Heart left ventricle (tissue), 16 donors: ENCODE measurements at regions not wholly inside any gene's neighbourhood (a gene's known extent, or its start where the extent isn't known, plus 50 kb on each side); places are given as distances from the start of the nearest gene placed in this dataset.

ENCODE experiments used
- ATAC-seq, 4 donors: fragments of 200-7000 bp; cut with Tn5 transposase; one replicate each; pipeline ENCODE4 v1.9.1; 2020 to 2022; ENCODE audit warnings: moderate library complexity in 4 of 4, mild to moderate bottlenecking in 3 of 4, moderate number of reproducible peaks in 1 of 4
- DNase-seq, 5 donors: peaks; one replicate each; pipeline ENCODE4 v3.0.0-alpha.2; 2020
- H3K27ac ChIP-seq, 12 donors: fragments of 200-600 bp; sonication (generic) in 4 of 12; one replicate each; pipeline versions ENCODE4 v1.5.0 to v1.8.0; 2016 to 2022; ENCODE audit warnings: mild to moderate bottlenecking in 2 of 12
- H3K27me3 ChIP-seq, 9 donors: fragments of 200-600 bp; sonication (generic) in 2 of 9; one replicate each; pipeline versions ENCODE4 v1.5.1 to v1.8.0; 2016 to 2022; ENCODE audit warnings: mild to moderate bottlenecking in 3 of 9
- H3K36me3 ChIP-seq, 9 donors: fragments of 200-600 bp; sonication (generic) in 2 of 9; one replicate each; pipeline versions ENCODE4 v1.5.0 to v1.8.0; 2018 to 2022; ENCODE audit warnings: mild to moderate bottlenecking in 2 of 9
- H3K4me1 ChIP-seq, 12 donors: fragments of 200-600 bp; sonication (generic) in 4 of 12; one replicate each; pipeline versions ENCODE4 v1.5.0 to v1.8.0; 2016 to 2022; ENCODE audit warnings: mild to moderate bottlenecking in 3 of 12
- H3K4me3 ChIP-seq, 12 donors: fragments of 200-600 bp; sonication (generic) in 4 of 12; one replicate each; pipeline versions ENCODE4 v1.5.0 to v1.8.0; 2017 to 2022; ENCODE audit warnings: mild to moderate bottlenecking in 9 of 12, moderate library complexity in 4 of 12
- H3K9me3 ChIP-seq, 12 donors: fragments of 200-600 bp; sonication (generic) in 4 of 12; one replicate each; pipeline versions ENCODE4 v1.5.0 to v1.8.0; 2016 to 2022; ENCODE audit warnings: mild to moderate bottlenecking in 1 of 12
- CTCF ChIP-seq, 12 donors: fragments of 200-600 bp; sonication (generic) in 4 of 12; IDR thresholded peaks; one replicate each; pipeline versions ENCODE4 v1.5.0 to v1.8.0; 2018 to 2022; ENCODE audit warnings: antibody characterized with exemption in 12 of 12, mild to moderate bottlenecking in 5 of 12
- POLR2A ChIP-seq, 2 donors: fragments of 450-650 bp; IDR thresholded peaks; one replicate each; pipeline ENCODE4 v1.6.1; 2017; ENCODE audit warnings: antibody characterized with exemption in 2 of 2, mild to moderate bottlenecking in 2 of 2, moderate library complexity in 2 of 2
- WGBS, 4 donors: extraction: QIAGEN DNeasy Blood & Tissue Kit in 2 of 4; methylation state at CpG; one replicate each; pipeline versions ENCODE4 v1.1.5 to v1.1.7; 2013 to 2018; 5-methylcytosine and 5-hydroxymethylcytosine counted together
- intact Hi-C, 10 donors: fragments of 100-400 bp; cut with DNase I; formaldehyde crosslinking; loops; one replicate each; pipeline versions ENCODE4 v1.11.1 to v1.14.2; 2022
- donor health status: ischemic (EF 13 %, LVEDD 7.1; RV severe dilation, severe dysfunction).
- donor health status: healthy with polysubstance abuse.
- donor health status: DM: no; HTN: yes; CAD: no.
- donor health status: DM: no; HTN: no; CAD: no.
- donor health status: ischemic (EF 25% LVEDD 6.9; RV normal size, moderate dysfunction).
- donor health status: ischemic (EF 25% LVEDD 5.7; RV mildly dilated, moderate dysfunction).
- donor health status: healthy.
- donor health status: DM: yes; HTN: yes; CAD: no.
- donor health status: ischemic (EF 35%, LVEDD 5.7; RV mildly dilated, moderate dysfunction).
- donor health status: nonischemic (EF 11% LVEDD 7.7; RV severe dilation, severe dysfunction).
- donor health status: DM: yes; HTN: yes; CAD: no.
- donor health status: PGD.
- donor health status: ischemic (EF 29% LVEDD 5.4; RV normal size, mild dysfunction).
- donor health status: nonischemic (EF 23%, LVEDD 6.1; RV moderate dilation, normal function).

- Histone ChIP-seq H3K27me3 (peaks cover 0 to 38% (median 0%) of the 10 kb centered on the region in 9 donors), H3K27ac (no peak overlapping the region), H3K36me3 (no peaks in the 10 kb centered on the region), H3K4me1 (no peaks in the 10 kb centered on the region), H3K9me3 (peaks cover 0 to 8% (median 0%) of the 10 kb centered on the region in 12 donors), H3K4me3 (no peak overlapping the region)
- 63 to 75% (median 70%) methylated on average over 4 of the region's 4 CpGs for WGBS, 4 donors
- intact Hi-C loops, result no loop called here
- no peak for TF ChIP-seq POLR2A (IDR thresholded peaks at IDR 0.05)
- no peak for ATAC-seq
- DNase-seq, result no peak
Measured at GRCh38 chr7:25985196-25985595, 166.8 kb upstream of the NFE2L3 start.

GRCh38 chr7:25988640-25989039 is 163.4 kb upstream of the NFE2L3 start:
- TF ChIP-seq CTCF (IDR thresholded peaks at IDR 0.05), result no peak
- H3K4me3 ChIP-seq, result no peak overlapping the region
- no peaks in the 10 kb centered on the region for H3K36me3 ChIP-seq
- ATAC-seq (no peak), DNase-seq (no peak)
- H3K4me1 ChIP-seq, result no peaks in the 10 kb centered on the region
- H3K27ac ChIP-seq, result no peak overlapping the region
- intact Hi-C loops, result no loop called here
- WGBS, 4 donors, result 94 to 100% (median 97%) methylated on average over 1 of the region's 1 CpG
- peaks cover 0 to 39% (median 0%) of the 10 kb centered on the region in 9 donors for H3K27me3 ChIP-seq
- H3K9me3 ChIP-seq, result no peaks in the 10 kb centered on the region

- ATAC-seq (no peak), DNase-seq (no peak)
- WGBS, 4 donors, result 56 to 65% (median 58%) methylated on average over 6 of the region's 6 CpGs
- no peaks in the 10 kb centered on the region for H3K36me3 ChIP-seq
- H3K9me3 ChIP-seq, result no peaks in the 10 kb centered on the region
- no peak overlapping the region for H3K4me3 ChIP-seq
- intact Hi-C loops, result no loop called here
- H3K4me1 ChIP-seq, result no peaks in the 10 kb centered on the region
- H3K27ac ChIP-seq, result no peak overlapping the region
- no peak for TF ChIP-seq CTCF (IDR thresholded peaks at IDR 0.05)
- no peak for TF ChIP-seq POLR2A (IDR thresholded peaks at IDR 0.05)
- H3K27me3 ChIP-seq, result peaks cover 0 to 42% (median 0%) of the 10 kb centered on the region in 9 donors
Measured at GRCh38 chr7:25989140-25989705, 162.8 kb upstream of the NFE2L3 start.

- Histone ChIP-seq H3K4me3 (no peak overlapping the region), H3K27ac (no peak overlapping the region), H3K9me3 (no peaks in the 10 kb centered on the region), H3K27me3 (peaks cover 0 to 20% (median 0%) of the 10 kb centered on the region in 9 donors), H3K36me3 (no peaks in the 10 kb centered on the region), H3K4me1 (no peaks in the 10 kb centered on the region)
- intact Hi-C loops, result no loop called here
- TF ChIP-seq POLR2A (IDR thresholded peaks at IDR 0.05), result no peak
- TF ChIP-seq CTCF (IDR thresholded peaks at IDR 0.05), result no peak
- 73 to 78% (median 76%) methylated on average over 2 of the region's 2 CpGs for WGBS, 4 donors
- DNase-seq (no peak), ATAC-seq (no peak)
Measured at GRCh38 chr7:25994433-25994994, 157.5 kb upstream of the NFE2L3 start.

- no peak for ATAC-seq
- WGBS, 4 donors, result 57 to 67% (median 60%) methylated on average over 3 of the region's 3 CpGs
- DNase-seq, result no peak
- no peaks in the 10 kb centered on the region for H3K9me3 ChIP-seq
- H3K4me3 ChIP-seq, result no peak overlapping the region
- no peak overlapping the region for H3K27ac ChIP-seq
- no peaks in the 10 kb centered on the region for H3K36me3 ChIP-seq
- peaks cover 0 to 20% (median 0%) of the 10 kb centered on the region in 9 donors for H3K27me3 ChIP-seq
- H3K4me1 ChIP-seq, result no peaks in the 10 kb centered on the region
- TF ChIP-seq CTCF (IDR thresholded peaks at IDR 0.05) (no peak), POLR2A (IDR thresholded peaks at IDR 0.05) (no peak)
- intact Hi-C loops, result no loop called here
Measured at GRCh38 chr7:25995216-25995615, 156.8 kb upstream of the NFE2L3 start.
